T-cell (primary cell): ENCODE measurements at regions not wholly inside any gene's neighbourhood (a gene's known extent, or its start where the extent isn't known, plus 50 kb on each side); places are given as distances from the start of the nearest gene placed in this dataset.

ENCODE experiments used
- ATAC-seq, 4 experiments: fragments of 200-7000 bp in 3 of 4; fragments of 150-1000 bp in 1 of 4; cut with Tn5 transposase; replicated peaks in 1 of 4; 1 replicate in 3 of 4; 2 replicates in 1 of 4; pipeline ENCODE4 v1.10.0; 2021; ENCODE audit warnings: moderate library complexity in 3 of 4, mild to moderate bottlenecking in 2 of 4, moderate number of reproducible peaks in 1 of 4
- CTCF ChIA-PET, 2 donors: fragments of 300-600 bp; sonication (Branson Sonifier 250); formaldehyde crosslinking; loops; one replicate each; lab custom pipeline; 2022; ENCODE audit warnings: antibody characterized with exemption in 2 of 2; lab: Charles Lee
- POLR2A ChIA-PET, 2 donors: fragments of 300-600 bp; sonication (Branson Sonifier 250); formaldehyde crosslinking; loops; one replicate each; lab custom pipeline; 2022; ENCODE audit warnings: antibody characterized with exemption in 2 of 2; lab: Charles Lee
- DNase-seq, 35 experiments: peaks; one replicate each; pipeline versions ENCODE4 v3.0.0 to v3.0.0-alpha.2; 2013 to 2023
- H3K27ac ChIP-seq: one replicate; pipeline ENCODE4 v1.5.1; 2013; ENCODE audit warnings: low read length
- H3K27me3 ChIP-seq, 2 experiments: replicated peaks in 1 of 2; 1 replicate in 1 of 2; 2 replicates in 1 of 2; pipeline versions ENCODE4 v1.6.1 to v1.7.0; 2013; ENCODE audit warnings: low read length in 1 of 2, mixed read lengths in 1 of 2; ENCODE audit not compliant: control insufficient read depth in 2 of 2, insufficient read depth in 2 of 2; ENCODE audit errors: extremely low read depth in 1 of 2
- H3K36me3 ChIP-seq, 2 donors: 1 replicate in 1 of 2; 2 replicates in 1 of 2; pipeline versions ENCODE4 v1.6.1 to v1.7.0; 2013; ENCODE audit warnings: low read length in 1 of 2; ENCODE audit not compliant: control insufficient read depth in 2 of 2, insufficient read depth in 1 of 2; ENCODE audit errors: extremely low read depth in 1 of 2
- H3K4me1 ChIP-seq, 2 experiments: 1 replicate in 1 of 2; 2 replicates in 1 of 2; pipeline versions ENCODE4 v1.6.1 to v1.7.0; 2013; ENCODE audit warnings: low read length in 2 of 2, mixed read lengths in 1 of 2; ENCODE audit not compliant: insufficient read depth in 2 of 2, control insufficient read depth in 1 of 2; ENCODE audit errors: extremely low read depth in 1 of 2
- H3K4me3 ChIP-seq, 2 donors: 1 replicate in 1 of 2; 2 replicates in 1 of 2; pipeline versions ENCODE4 v1.5.1 to v1.7.0; 2013; ENCODE audit warnings: mild to moderate bottlenecking in 2 of 2, low read length in 1 of 2, moderate library complexity in 1 of 2; ENCODE audit not compliant: control insufficient read depth in 1 of 2; ENCODE audit errors: extremely low read depth in 1 of 2
- H3K9me3 ChIP-seq: 2 replicates; pipeline ENCODE4 v1.7.0; 2013
- H3K27ac Mint-ChIP-seq, 2 donors: one replicate each; pipeline ENCODE4 v1.8.0; 2020 to 2021; ENCODE audit warnings: mild to moderate bottlenecking in 2 of 2, mixed read lengths in 2 of 2
- H3K27me3 Mint-ChIP-seq, 2 donors: one replicate each; pipeline ENCODE4 v1.8.0; 2021 to 2022; ENCODE audit warnings: mixed read lengths in 2 of 2
- H3K36me3 Mint-ChIP-seq: one replicate; pipeline ENCODE4 v1.8.0; 2021; ENCODE audit warnings: mixed read lengths
- H3K4me1 Mint-ChIP-seq, 3 donors: one replicate each; pipeline ENCODE4 v1.8.0; 2020 to 2022; ENCODE audit warnings: mixed read lengths in 3 of 3, mild to moderate bottlenecking in 1 of 3
- H3K4me3 Mint-ChIP-seq, 3 donors: one replicate each; pipeline ENCODE4 v1.8.0; 2020 to 2022; ENCODE audit warnings: mild to moderate bottlenecking in 3 of 3, mixed read lengths in 3 of 3, moderate library complexity in 3 of 3
- H3K9me3 Mint-ChIP-seq, 3 donors: one replicate each; pipeline ENCODE4 v1.8.0; 2020 to 2022; ENCODE audit warnings: mixed read lengths in 3 of 3
- WGBS: methylation state at CpG from one replicate; pipeline ENCODE4 v1.1.5; 2013; ENCODE audit warnings: missing lambda C conversion rate; ENCODE audit not compliant: insufficient coverage; 5-methylcytosine and 5-hydroxymethylcytosine counted together

DNA sequence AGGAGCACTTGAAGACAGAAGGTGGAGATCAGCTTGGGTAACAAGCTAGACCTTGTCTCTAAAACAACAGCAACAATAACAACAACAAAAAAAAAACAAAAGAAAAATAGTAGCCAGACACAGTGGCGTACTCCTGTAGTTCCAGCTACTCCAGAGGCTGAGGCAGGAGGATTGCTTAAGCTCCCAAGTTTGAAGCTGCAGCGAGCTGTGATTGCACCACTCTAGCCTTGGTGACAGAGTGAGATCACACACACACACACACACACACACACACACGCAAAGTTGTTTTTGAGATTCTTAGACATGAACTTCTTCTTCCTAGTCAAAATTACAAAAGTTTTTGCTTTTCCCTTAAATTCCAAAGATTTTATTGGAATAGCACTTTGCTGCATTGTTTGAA lies 93.0 kb upstream of the IGSF10 start:
- CTCF ChIA-PET: no interaction called here
- Histone ChIP-seq H3K27me3 (no peaks in the 10 kb centered on the region), H3K27ac (no peak overlapping the region), H3K36me3 (no peaks in the 10 kb centered on the region), H3K4me3 (no peak overlapping the region), H3K9me3 (no peaks in the 10 kb centered on the region), H3K4me1 (no peaks in the 10 kb centered on the region)
- H3K36me3 Mint-ChIP-seq: no peaks in the 10 kb centered on the region
- no peak overlapping the region for H3K27ac Mint-ChIP-seq
- no peaks in the 10 kb centered on the region for H3K4me1 Mint-ChIP-seq
- H3K4me3 Mint-ChIP-seq: no peak overlapping the region
- no peak for ATAC-seq
- no peaks in the 10 kb centered on the region for H3K9me3 Mint-ChIP-seq
- DNase-seq: no peak
- H3K27me3 Mint-ChIP-seq: peaks cover 0 to 9% of the 10 kb centered on the region in 2 donors
- POLR2A ChIA-PET: no interaction called here
- WGBS: 100% methylated on average over 1 of the region's 3 CpGs

DNA sequence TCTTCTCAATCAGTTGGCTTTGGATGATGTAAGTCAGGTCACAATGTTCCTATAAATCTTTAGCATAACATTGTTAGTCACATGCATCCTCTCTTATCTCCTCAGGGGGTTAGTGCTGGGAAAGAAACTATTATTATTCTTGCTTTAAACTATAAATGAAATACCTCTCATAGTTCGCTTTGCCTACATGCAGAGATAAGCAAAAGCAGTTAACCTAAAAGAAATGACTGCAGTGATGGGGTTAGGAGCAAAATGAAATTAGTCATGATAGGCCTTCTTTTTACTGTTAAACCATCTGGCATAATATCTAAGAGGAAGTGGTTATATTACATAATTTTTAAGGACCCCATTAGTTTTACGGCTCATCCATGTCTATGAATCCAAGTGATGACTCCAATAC lies 91.7 kb upstream of the IGSF10 start:
- H3K4me1 ChIP-seq: no peaks in the 10 kb centered on the region
- Mint-ChIP-seq H3K27me3 (peaks cover 0 to 9% of the 10 kb centered on the region in 2 donors), H3K36me3 (no peaks in the 10 kb centered on the region), H3K9me3 (no peaks in the 10 kb centered on the region), H3K4me1 (no peaks in the 10 kb centered on the region), H3K4me3 (no peak overlapping the region), H3K27ac (no peak overlapping the region)
- POLR2A ChIA-PET: interaction anchor here in 1 of 2 donors (0.5 kb wide), 1 partner anchor 1949 kb away, joined by 4 read pairs; no protein-coding TSS in a partner anchor
- CTCF ChIA-PET: no interaction called here
- no peak for ATAC-seq
- H3K9me3 ChIP-seq: no peaks in the 10 kb centered on the region
- no peak overlapping the region for H3K27ac ChIP-seq
- no CpG with 5 or more reads among the region's 2 CpGs for WGBS
- no peaks in the 10 kb centered on the region for H3K36me3 ChIP-seq
- no peak overlapping the region for H3K4me3 ChIP-seq
- no peaks in the 10 kb centered on the region for H3K27me3 ChIP-seq
- DNase-seq: no peak

DNA sequence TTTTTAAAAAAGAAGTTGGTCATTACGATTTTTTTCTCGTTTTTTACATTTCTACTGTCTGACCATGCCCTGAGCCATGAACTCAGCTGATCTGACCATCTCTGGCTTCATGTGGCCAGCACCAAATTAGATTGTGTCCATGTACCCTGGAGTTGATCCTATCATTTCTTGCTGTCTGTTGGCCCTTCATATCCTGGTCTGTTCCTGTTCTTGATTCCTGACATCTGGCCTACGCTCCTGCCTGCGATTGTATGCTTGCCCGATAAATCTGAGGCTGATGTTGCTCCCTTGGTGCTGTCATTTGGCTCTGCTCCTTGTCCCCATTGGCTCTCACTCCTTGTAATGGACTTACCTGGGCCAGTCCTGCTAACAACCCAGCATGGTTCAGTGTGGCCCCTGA lies 89.8 kb upstream of the IGSF10 start:
- H3K27me3 ChIP-seq: no peaks in the 10 kb centered on the region
- H3K4me3 Mint-ChIP-seq: no peak overlapping the region
- H3K27me3 Mint-ChIP-seq: peaks cover 0 to 9% of the 10 kb centered on the region in 2 donors
- ChIA-PET POLR2A (no interaction called here), CTCF (no interaction called here)
- H3K36me3 ChIP-seq: no peaks in the 10 kb centered on the region
- no peaks in the 10 kb centered on the region for H3K9me3 Mint-ChIP-seq
- no peak overlapping the region for H3K4me3 ChIP-seq
- H3K4me1 ChIP-seq: no peaks in the 10 kb centered on the region
- no peak overlapping the region for H3K27ac ChIP-seq
- no peak for DNase-seq
- H3K9me3 ChIP-seq: no peaks in the 10 kb centered on the region
- WGBS: 99% methylated on average over 5 of the region's 5 CpGs
- H3K36me3 Mint-ChIP-seq: no peaks in the 10 kb centered on the region
- H3K27ac Mint-ChIP-seq: no peak overlapping the region
- no peaks in the 10 kb centered on the region for H3K4me1 Mint-ChIP-seq
- ATAC-seq: no peak

DNA sequence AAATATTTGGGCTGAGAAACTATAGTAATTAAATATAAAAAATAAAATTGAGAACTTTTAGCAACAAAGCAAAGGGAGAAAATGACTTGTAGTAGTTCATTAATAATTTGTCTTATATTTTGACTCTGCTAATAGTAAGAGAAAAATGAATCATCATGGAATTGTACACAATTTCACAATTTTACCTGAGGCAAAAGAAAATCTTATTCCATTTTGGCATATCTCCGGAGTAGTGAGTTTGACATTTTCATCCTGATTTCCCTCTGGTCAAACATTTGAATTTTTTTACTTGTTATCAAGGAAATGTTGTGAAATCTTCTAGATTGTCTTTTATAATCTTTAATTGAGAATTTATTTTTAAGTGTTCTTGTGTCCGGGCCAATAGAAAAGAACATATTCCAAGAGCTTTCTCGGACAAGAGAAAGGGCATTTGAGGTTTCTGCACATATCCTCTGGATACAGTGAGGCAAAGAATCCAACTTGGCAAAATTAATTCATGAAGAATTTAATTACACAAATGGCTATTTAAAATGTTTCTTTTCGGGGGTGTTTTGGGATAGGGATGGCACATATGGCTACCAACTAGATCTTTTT lies 89.3 kb upstream of the IGSF10 start:
- H3K4me1 Mint-ChIP-seq: no peaks in the 10 kb centered on the region
- H3K4me3 Mint-ChIP-seq: no peak overlapping the region
- no peaks in the 10 kb centered on the region for H3K9me3 Mint-ChIP-seq
- no peak overlapping the region for H3K27ac ChIP-seq
- H3K4me1 ChIP-seq: no peaks in the 10 kb centered on the region
- no peak overlapping the region for H3K4me3 ChIP-seq
- H3K9me3 ChIP-seq: no peaks in the 10 kb centered on the region
- H3K36me3 Mint-ChIP-seq: no peaks in the 10 kb centered on the region
- POLR2A ChIA-PET: no interaction called here
- no peak for DNase-seq
- no peaks in the 10 kb centered on the region for H3K27me3 ChIP-seq
- H3K27ac Mint-ChIP-seq: no peak overlapping the region
- H3K36me3 ChIP-seq: no peaks in the 10 kb centered on the region
- ATAC-seq: no peak
- 60% methylated on average over 1 of the region's 4 CpGs for WGBS
- CTCF ChIA-PET: no interaction called here
- peaks cover 0 to 9% of the 10 kb centered on the region in 2 donors for H3K27me3 Mint-ChIP-seq

DNA sequence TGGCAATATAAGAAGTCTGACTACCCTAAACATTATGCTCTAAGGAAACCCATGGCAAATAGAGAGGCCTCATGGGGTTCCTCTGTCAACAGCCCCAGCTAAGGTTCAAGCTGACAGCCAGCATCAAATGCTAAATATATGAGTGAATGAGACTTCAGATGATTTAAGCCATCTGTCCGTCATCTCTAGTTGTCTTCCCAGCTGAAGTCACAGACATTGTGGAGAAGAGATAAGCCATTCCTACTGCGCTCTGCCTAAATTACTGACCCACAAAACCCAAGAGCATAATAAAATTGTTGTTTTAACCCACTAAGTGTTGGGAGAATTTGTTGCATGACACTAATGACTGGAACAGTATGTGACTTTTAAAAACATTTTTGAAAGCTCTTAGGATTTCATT lies 87.3 kb upstream of the IGSF10 start:
- no CpG with 5 or more reads among the region's 2 CpGs for WGBS
- no peaks in the 10 kb centered on the region for H3K9me3 Mint-ChIP-seq
- POLR2A ChIA-PET: no interaction called here
- H3K4me1 ChIP-seq: no peaks in the 10 kb centered on the region
- ATAC-seq (no peak), DNase-seq (no peak)
- H3K36me3 ChIP-seq: no peaks in the 10 kb centered on the region
- H3K27me3 Mint-ChIP-seq: peaks cover 0 to 9% of the 10 kb centered on the region in 2 donors
- no peaks in the 10 kb centered on the region for H3K9me3 ChIP-seq
- no peaks in the 10 kb centered on the region for H3K4me1 Mint-ChIP-seq
- no peaks in the 10 kb centered on the region for H3K36me3 Mint-ChIP-seq
- H3K27ac Mint-ChIP-seq: no peak overlapping the region
- H3K4me3 Mint-ChIP-seq: no peak overlapping the region
- H3K27me3 ChIP-seq: no peaks in the 10 kb centered on the region
- H3K4me3 ChIP-seq: no peak overlapping the region
- H3K27ac ChIP-seq: no peak overlapping the region
- CTCF ChIA-PET: no interaction called here

DNA sequence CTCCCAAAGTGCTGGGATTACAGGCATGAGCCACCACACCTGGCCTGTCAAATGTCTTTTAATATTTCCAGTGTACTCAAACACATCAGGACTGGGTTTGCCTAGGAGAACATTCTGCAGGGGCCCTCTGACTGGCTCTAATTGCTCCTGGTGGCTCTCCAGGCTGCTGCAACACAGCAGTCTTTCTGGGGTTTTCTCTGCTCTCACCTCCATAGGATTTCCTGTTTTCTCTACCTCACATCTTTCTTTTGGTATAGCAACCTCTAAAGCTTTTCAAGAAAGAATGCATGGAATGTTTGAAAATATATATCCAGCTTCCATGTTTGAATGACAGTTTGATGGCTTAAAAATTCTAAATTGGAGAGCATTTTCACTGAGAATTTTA lies 83.3 kb upstream of the IGSF10 start:
- DNase-seq (no peak), ATAC-seq (no peak)
- Histone ChIP-seq H3K27me3 (no peaks in the 10 kb centered on the region), H3K36me3 (no peaks in the 10 kb centered on the region), H3K4me1 (no peaks in the 10 kb centered on the region), H3K4me3 (no peak overlapping the region), H3K27ac (no peak overlapping the region), H3K9me3 (no peaks in the 10 kb centered on the region)
- H3K4me1 Mint-ChIP-seq: no peaks in the 10 kb centered on the region
- H3K27me3 Mint-ChIP-seq: no peaks in the 10 kb centered on the region
- H3K36me3 Mint-ChIP-seq: no peaks in the 10 kb centered on the region
- no peak overlapping the region for H3K27ac Mint-ChIP-seq
- POLR2A ChIA-PET: no interaction called here
- CTCF ChIA-PET: no interaction called here
- H3K9me3 Mint-ChIP-seq: no peaks in the 10 kb centered on the region
- no peak overlapping the region for H3K4me3 Mint-ChIP-seq

DNA sequence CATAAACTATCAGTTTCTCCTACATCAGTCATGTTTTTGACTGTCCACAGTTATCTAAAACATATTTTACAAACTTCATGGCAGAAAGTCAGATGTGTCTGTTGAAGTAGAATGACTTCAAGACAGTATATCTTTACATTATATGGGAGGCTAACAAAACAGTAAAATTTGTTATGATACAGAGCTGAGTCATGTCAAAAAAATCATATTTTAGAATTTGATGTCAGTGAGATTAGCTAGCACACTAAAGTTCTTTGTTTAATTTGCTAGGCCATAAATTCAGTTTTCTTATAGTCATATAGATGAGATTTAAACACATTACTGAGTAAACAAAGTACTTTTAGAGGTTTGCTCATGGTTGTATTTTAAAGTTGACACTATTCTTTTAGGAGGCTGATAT lies 80.3 kb upstream of the IGSF10 start:
- no peak overlapping the region for H3K27ac Mint-ChIP-seq
- POLR2A ChIA-PET: no interaction called here
- Histone ChIP-seq H3K4me3 (no peak overlapping the region), H3K4me1 (no peaks in the 10 kb centered on the region), H3K36me3 (no peaks in the 10 kb centered on the region), H3K9me3 (no peaks in the 10 kb centered on the region), H3K27ac (no peak overlapping the region), H3K27me3 (no peaks in the 10 kb centered on the region)
- no peaks in the 10 kb centered on the region for H3K4me1 Mint-ChIP-seq
- no peak overlapping the region for H3K4me3 Mint-ChIP-seq
- CTCF ChIA-PET: no interaction called here
- no peak for ATAC-seq
- no peak for DNase-seq
- no peaks in the 10 kb centered on the region for H3K9me3 Mint-ChIP-seq
- H3K27me3 Mint-ChIP-seq: no peaks in the 10 kb centered on the region
- H3K36me3 Mint-ChIP-seq: no peaks in the 10 kb centered on the region
